NCI-H524 (cell line): ENCODE measurements at regions not wholly inside any gene's neighbourhood (a gene's known extent, or its start where the extent isn't known, plus 50 kb on each side); places are given as distances from the start of the nearest gene placed in this dataset.

Experiments
- DNase-seq, 2 experiments: peaks; one replicate each; lab custom pipeline; 2025; lab: John Stamatoyannopoulos, UW

DNA sequence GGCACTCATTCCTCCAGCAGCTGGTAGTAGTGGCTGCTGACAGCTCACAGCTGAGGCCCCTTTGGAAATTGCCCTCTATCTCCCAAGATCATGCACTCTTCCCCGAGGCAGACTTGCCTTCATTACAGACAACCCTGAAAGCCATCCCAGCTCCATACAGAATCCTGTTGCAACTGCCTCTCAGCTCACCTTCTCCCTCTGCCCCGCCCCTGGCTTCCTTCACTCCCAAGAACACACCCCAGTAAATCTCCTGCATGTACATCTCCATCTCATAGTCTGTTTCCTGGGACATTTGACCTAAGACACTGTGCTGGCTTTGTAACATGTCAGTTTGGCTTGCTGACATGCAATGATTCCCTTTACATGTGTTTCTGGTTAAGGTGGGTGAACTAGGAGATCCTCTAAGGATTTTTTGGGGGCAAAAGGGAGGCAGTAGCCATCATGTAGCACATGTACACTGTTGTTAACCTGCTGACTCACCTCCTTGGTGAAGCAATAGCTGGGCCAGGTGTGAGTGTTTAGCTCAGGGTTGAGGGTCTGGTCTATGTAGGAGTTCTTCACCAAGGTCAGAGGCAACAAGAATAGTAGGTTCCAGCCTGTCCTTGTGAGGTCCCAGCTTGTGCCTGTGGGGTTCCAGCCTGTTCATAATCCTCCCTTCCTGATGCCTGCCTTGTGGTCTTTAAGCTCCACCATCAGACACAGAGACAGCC lies 179.6 kb downstream of the CSNK2A3 start:
- DNase-seq = no peak

DNA sequence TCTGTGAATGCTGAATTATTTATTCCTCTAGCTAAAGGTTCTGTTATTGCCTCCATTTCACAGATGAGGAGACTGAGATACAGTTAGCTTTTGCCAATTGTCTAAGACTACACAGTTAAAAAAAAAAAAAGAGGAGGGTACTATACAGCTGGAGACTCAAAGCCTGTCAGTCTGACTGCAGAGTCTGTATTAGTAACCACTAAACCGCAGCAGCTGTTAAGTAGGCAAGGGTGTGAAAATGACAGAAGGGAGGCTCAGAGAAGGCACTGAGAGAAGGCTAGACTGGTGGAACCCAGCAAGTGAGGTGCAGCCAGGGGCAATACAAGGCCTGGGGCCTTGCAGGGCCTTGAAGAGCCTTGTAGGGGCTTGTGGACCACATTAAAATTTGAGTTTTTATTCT lies 181.2 kb downstream of the CSNK2A3 start:
- DNase-seq = peak in 1 of 2 experiments; percentile 22

- no peak for DNase-seq
Observed at GRCh38 chr11:11171285-11171684, 181.8 kb downstream of the CSNK2A3 start.

DNA sequence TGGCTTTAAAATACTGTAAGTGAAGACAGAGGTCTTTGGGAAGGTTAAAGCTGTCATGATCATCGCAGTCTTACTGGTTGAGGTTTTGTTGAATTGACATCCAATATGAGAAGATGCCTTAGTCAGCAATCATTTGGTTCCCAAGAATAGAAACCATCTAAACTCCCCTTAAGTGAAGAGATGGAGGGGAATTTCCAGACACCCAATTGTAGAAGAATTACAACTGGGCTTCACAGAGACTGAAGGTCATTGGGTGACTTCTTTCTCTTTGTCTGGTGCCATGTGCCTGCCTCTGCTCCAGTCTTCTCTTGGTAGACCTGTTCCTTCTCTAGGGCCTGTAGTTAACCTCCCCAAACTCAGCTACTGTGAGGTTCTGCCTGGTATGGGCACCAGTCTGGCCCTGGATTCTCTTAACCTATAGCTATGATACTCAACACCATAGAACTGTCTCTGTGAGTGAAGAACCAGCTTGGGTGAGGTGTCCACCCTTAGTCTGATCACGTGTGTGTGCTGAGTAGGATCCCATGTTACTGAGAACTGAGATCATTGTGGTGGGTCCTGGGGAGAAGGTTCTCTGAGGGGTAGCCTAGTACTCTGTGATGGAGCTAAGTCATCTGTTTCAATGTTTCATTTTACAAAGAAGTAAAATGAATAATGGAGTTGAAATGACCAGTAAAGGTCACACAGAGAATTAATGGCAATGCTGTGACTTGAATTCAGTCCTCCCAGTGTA lies 182.5 kb downstream of the CSNK2A3 start:
- no peak for DNase-seq

DNA sequence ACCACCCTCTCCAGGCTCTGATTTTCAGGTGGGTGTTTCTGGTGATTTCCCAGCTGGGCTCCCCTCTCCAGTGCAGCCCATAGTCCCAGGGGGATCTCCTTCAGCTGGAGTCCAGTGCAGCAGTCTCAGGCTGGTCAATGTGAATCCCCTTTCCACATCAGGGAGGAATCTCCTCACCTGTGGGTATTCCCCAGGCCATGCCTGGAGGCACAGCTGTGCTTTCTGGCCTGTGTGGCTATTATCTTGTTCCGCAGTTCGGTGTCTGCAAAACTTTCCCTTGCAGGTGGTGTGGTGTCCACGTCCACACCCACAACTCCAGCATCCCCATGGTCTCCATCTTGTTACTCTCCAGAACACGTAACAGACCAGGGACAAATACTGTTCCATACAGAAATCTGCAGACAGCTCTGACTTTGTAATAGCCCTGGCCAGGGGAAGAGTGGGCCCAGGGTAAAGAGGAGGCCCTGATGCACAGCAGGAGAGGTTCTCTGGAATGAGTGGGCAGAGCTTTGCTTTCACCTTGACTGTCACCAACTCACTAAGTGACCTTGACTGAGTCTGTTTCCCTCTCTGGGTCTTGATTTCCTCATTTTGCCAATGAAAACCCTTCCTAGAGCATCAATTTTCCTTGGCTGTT lies 183.2 kb downstream of the CSNK2A3 start:
- DNase-seq = no peak

DNA sequence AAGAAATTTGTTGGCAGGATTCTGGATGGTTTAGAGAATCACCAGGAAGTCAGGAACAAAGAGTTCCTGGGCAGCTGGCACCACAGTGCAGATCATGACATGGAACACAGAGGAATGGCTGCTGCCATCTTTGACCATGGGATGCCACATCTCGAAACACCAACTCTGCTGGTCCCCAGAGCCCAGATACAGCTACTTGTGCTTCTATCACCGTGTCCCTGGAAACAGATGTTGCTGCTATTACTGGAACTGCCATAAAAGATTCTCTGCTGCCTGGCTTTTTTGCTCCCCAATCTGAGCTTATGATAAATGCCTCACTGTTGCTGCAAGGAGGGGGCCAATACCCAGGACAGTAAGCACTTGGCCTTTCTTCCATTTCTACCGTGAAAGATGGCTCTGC lies 185.2 kb downstream of the CSNK2A3 start:
- DNase-seq = no peak

- DNase-seq = no peak
Observed at GRCh38 chr11:11164334-11164690, 188.7 kb downstream of the CSNK2A3 start.

DNA sequence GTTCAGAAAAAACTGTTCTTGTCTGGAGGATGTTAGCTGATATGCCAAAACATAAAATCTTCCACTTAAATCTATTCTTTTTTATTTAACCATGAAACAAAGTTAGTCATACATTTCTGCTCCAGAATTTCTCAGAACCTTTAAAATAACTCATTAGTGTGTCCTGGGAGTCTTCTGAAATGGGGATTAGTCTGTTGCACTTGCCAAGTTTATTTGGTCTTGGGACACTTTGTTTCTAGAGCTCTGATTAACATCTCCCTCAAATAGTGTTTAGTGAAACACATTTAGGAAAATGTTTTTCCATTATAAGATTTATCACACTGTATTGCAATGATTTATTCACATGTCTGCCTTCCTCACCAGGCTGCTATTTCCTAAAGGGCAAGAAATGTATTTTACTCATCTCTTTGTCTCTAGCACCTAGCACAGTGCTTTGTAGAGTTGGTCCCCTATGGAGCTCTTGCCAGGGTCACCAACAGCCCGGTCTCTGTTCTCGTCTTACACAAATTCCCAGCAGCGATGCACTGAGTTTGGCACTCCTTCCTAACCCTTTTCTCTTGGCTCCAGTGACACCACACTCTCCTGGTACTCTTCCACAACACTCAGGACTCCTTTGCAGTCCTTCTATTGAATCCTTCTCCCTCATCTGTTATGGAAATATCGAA lies 189.2 kb downstream of the CSNK2A3 start:
- no peak for DNase-seq

DNA sequence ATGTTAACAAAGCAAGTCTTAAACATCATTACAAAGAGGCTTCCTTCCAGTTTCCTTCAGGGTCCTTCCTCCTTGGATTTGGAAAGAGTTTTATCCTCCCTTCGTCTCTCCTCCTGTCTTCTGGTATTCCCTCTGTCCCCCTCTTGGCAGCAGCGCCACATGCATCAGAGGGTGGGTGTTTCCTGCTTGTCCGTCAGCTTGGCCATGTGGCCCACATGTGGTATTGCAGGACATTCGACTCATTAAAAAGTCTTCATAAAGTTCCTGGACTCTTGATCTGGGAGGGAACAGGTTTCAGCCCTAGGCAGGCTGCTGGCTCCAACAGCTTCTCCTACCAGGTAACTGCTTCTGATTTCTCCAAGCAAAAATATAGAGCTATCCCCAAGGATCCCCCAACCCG lies 189.8 kb downstream of the CSNK2A3 start:
- DNase-seq = peak in 1 of 2 experiments; percentile 21

GRCh38 chr11:11157185-11157584 lies 195.9 kb downstream of the CSNK2A3 start:
- DNase-seq = peak; percentile 15 to 27

GRCh38 chr11:11155962-11156815 lies 196.9 kb downstream of the CSNK2A3 start:
- DNase-seq = no peak

GRCh38 chr11:11152877-11153276 lies 200.2 kb downstream of the CSNK2A3 start:
- DNase-seq = no peak

GRCh38 chr11:11149671-11150459 lies 203.2 kb downstream of the CSNK2A3 start:
- DNase-seq = no peak

DNA sequence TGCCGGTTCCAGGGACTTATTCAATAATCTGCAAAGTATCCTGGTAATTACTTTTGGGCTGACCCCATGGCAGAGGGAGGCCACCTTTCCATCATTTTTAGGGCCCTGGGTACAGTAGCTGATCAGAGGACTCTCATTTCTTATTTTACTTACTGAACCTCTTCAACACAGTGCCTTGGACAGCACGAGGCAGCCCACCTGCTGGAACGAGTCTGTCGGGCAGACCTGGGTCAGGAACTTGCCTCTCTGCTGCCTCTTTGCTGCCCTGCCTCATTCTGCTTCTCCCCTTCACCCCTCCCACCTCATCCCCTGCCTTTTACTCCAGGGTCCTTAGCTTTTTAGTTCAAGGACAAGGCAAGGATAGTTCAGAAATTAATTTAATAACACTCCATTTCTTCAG lies 204.5 kb downstream of the CSNK2A3 start:
- DNase-seq = no peak

GRCh38 chr11:11148104-11148509 lies 204.9 kb downstream of the CSNK2A3 start:
- DNase-seq = no peak

DNA sequence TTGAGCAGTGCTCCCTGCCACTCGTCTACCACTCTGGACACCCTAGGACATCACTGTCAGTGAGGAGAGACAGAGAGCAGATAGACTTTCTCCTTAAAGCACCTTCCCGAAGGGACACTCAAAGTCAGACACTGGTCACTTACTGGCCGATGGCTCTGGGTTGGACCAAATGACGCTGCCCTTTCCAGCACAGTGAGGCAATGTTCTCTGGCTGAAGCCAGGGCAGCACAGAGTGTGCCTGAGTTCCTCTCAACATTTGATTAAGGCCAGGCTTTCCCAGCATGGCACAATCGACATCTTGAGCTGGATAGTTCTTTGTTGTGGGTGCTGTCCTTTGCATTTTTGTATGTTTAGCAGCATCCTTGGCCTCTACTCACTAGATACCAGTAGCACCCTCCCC lies 206.2 kb downstream of the CSNK2A3 start:
- no peak for DNase-seq

- no peak for DNase-seq
Observed at GRCh38 chr11:11143849-11144248, 209.2 kb downstream of the CSNK2A3 start.

GRCh38 chr11:11142430-11142829 lies 210.6 kb downstream of the CSNK2A3 start:
- no peak for DNase-seq

- no peak for DNase-seq
Observed at GRCh38 chr11:11141065-11141464, 212.0 kb downstream of the CSNK2A3 start.

DNA sequence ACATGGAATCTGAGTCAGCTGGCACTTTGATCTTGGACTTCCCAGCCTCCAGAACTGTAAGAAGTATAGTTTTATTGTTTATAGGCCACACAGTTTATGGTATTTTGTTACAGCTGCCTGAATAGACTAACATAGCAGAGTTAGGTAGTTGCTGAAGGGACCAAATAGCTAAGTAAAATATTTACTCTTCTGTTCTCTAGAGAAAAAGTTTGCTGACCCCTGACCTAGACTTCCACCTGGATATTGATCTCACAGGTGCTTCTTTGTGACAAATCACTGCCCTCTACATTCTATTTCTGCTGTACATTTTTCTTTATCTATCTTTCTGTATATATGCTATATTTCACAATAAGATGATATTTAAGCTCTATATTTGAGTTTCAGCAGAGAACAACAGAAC lies 212.5 kb downstream of the CSNK2A3 start:
- DNase-seq = no peak

DNA sequence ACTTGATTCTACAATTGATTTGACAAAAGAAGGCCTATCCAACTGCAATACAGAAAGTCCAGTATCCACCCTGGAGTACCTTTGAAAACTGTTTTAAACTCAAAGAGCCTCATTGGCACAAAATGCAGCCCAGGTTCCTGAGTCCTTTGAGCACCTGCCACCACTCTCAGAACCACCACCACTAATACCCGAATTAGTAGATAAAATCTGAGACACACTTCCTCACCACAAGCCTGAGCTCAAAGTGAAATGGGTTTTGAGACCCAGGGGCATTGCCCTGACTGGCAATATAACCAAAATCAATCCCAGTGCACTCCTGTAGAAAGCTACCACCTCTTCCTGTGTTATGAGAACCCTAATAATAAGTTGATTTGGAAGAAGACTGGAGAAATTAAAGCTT lies 215.7 kb downstream of the CSNK2A3 start:
- no peak for DNase-seq
